ENCODE measurements at regions not wholly inside any gene's neighbourhood (a gene's known extent, or its start where the extent isn't known, plus 50 kb on each side); places are given as distances from the start of the nearest gene placed in this dataset.

GRCh38 chr18:25815659-25816058, 274.8 kb downstream of the SS18 start:
- Mint-ChIP-seq H3K4me1 (ENCODE audit: low read depth) (no peaks in the 10 kb centered on the region), H3K4me3 (no peak overlapping the region), H3K9me3 (no peaks in the 10 kb centered on the region), H3K36me3 (ENCODE audit: low read depth) (no peaks in the 10 kb centered on the region), H3K27ac (no peak overlapping the region), H3K27me3 (no peaks in the 10 kb centered on the region)
- intact Hi-C loops (cut with micrococcal nuclease): no loop called here

- Mint-ChIP-seq H3K27me3 (no peaks in the 10 kb centered on the region), H3K4me3 (no peak overlapping the region), H3K27ac (no peak overlapping the region), H3K4me1 (ENCODE audit: low read depth) (no peaks in the 10 kb centered on the region), H3K36me3 (ENCODE audit: low read depth) (no peaks in the 10 kb centered on the region), H3K9me3 (no peaks in the 10 kb centered on the region)
- intact Hi-C loops (cut with micrococcal nuclease): no loop called here
Measured at GRCh38 chr18:25814841-25815458, 275.5 kb downstream of the SS18 start.

GRCh38 chr18:25813110-25813509, 277.3 kb downstream of the SS18 start:
- Mint-ChIP-seq H3K36me3 (ENCODE audit: low read depth) (no peaks in the 10 kb centered on the region), H3K27ac (no peak overlapping the region), H3K27me3 (no peaks in the 10 kb centered on the region), H3K9me3 (no peaks in the 10 kb centered on the region), H3K4me1 (ENCODE audit: low read depth) (no peaks in the 10 kb centered on the region), H3K4me3 (no peak overlapping the region)
- intact Hi-C loops (cut with micrococcal nuclease): no loop called here

GRCh38 chr18:25810736-25811135, 279.7 kb downstream of the SS18 start:
- no peak overlapping the region for H3K4me3 Mint-ChIP-seq
- intact Hi-C loops (cut with micrococcal nuclease): no loop called here

GRCh38 chr18:25805939-25806338, 284.5 kb downstream of the SS18 start:
- Mint-ChIP-seq H3K4me1 (ENCODE audit: low read depth) (no peaks in the 10 kb centered on the region), H3K27ac (no peak overlapping the region), H3K27me3 (no peaks in the 10 kb centered on the region), H3K9me3 (peaks cover 13% of the 10 kb centered on the region), H3K4me3 (no peak overlapping the region), H3K36me3 (ENCODE audit: low read depth) (no peaks in the 10 kb centered on the region)
- intact Hi-C loops (cut with micrococcal nuclease): no loop called here

More at GRCh38 chr18:25810736-25811135, 279.7 kb downstream of the SS18 start:
- no peaks in the 10 kb centered on the region for H3K27me3 Mint-ChIP-seq
- H3K36me3 Mint-ChIP-seq (ENCODE audit: low read depth): no peaks in the 10 kb centered on the region
- no peaks in the 10 kb centered on the region for H3K9me3 Mint-ChIP-seq
- H3K4me1 Mint-ChIP-seq (ENCODE audit: low read depth): no peaks in the 10 kb centered on the region
- H3K27ac Mint-ChIP-seq: no peak overlapping the region

- no peaks in the 10 kb centered on the region for H3K36me3 Mint-ChIP-seq (ENCODE audit: low read depth)
- no peaks in the 10 kb centered on the region for H3K4me1 Mint-ChIP-seq (ENCODE audit: low read depth)
- H3K27me3 Mint-ChIP-seq: no peaks in the 10 kb centered on the region
- H3K9me3 Mint-ChIP-seq: peaks cover 19% of the 10 kb centered on the region
- no peak overlapping the region for H3K27ac Mint-ChIP-seq
- intact Hi-C loops (cut with micrococcal nuclease): no loop called here
- H3K4me3 Mint-ChIP-seq: no peak overlapping the region
Measured at GRCh38 chr18:25805323-25805722, 285.1 kb downstream of the SS18 start.

- Mint-ChIP-seq H3K4me1 (ENCODE audit: low read depth) (no peaks in the 10 kb centered on the region), H3K4me3 (no peak overlapping the region), H3K36me3 (ENCODE audit: low read depth) (no peaks in the 10 kb centered on the region), H3K27ac (no peak overlapping the region), H3K9me3 (peaks cover 20% of the 10 kb centered on the region), H3K27me3 (no peaks in the 10 kb centered on the region)
- intact Hi-C loops (cut with micrococcal nuclease): no loop called here
Measured at GRCh38 chr18:25799231-25799630, 291.2 kb downstream of the SS18 start.

- H3K4me1 Mint-ChIP-seq (ENCODE audit: low read depth): no peaks in the 10 kb centered on the region
- no peaks in the 10 kb centered on the region for H3K36me3 Mint-ChIP-seq (ENCODE audit: low read depth)
- intact Hi-C loops (cut with micrococcal nuclease): no loop called here
- H3K27me3 Mint-ChIP-seq: no peaks in the 10 kb centered on the region
- peaks cover 20% of the 10 kb centered on the region for H3K9me3 Mint-ChIP-seq
- no peak overlapping the region for H3K4me3 Mint-ChIP-seq
- no peak overlapping the region for H3K27ac Mint-ChIP-seq
Measured at GRCh38 chr18:25798046-25798445, 292.4 kb downstream of the SS18 start.

- Mint-ChIP-seq H3K27me3 (no peaks in the 10 kb centered on the region), H3K9me3 (no peaks in the 10 kb centered on the region), H3K4me3 (no peak overlapping the region), H3K4me1 (ENCODE audit: low read depth) (no peaks in the 10 kb centered on the region), H3K27ac (no peak overlapping the region), H3K36me3 (ENCODE audit: low read depth) (no peaks in the 10 kb centered on the region)
- intact Hi-C loops (cut with micrococcal nuclease): no loop called here
Measured at GRCh38 chr18:25795213-25795612, 295.2 kb downstream of the SS18 start.

GRCh38 chr18:25787276-25787675, 303.1 kb downstream of the SS18 start:
- Mint-ChIP-seq H3K4me3 (no peak overlapping the region), H3K9me3 (no peaks in the 10 kb centered on the region), H3K27me3 (no peaks in the 10 kb centered on the region), H3K27ac (no peak overlapping the region), H3K4me1 (ENCODE audit: low read depth) (no peaks in the 10 kb centered on the region), H3K36me3 (ENCODE audit: low read depth) (no peaks in the 10 kb centered on the region)
- intact Hi-C loops (cut with micrococcal nuclease): no loop called here

- H3K9me3 Mint-ChIP-seq: no peaks in the 10 kb centered on the region
- no peaks in the 10 kb centered on the region for H3K27me3 Mint-ChIP-seq
- H3K27ac Mint-ChIP-seq: no peak overlapping the region
- H3K36me3 Mint-ChIP-seq (ENCODE audit: low read depth): no peaks in the 10 kb centered on the region
- H3K4me1 Mint-ChIP-seq (ENCODE audit: low read depth): no peaks in the 10 kb centered on the region
- intact Hi-C loops (cut with micrococcal nuclease): no loop called here
- H3K4me3 Mint-ChIP-seq: no peak overlapping the region
Measured at GRCh38 chr18:25786758-25787157, 303.7 kb downstream of the SS18 start.

- no peaks in the 10 kb centered on the region for H3K36me3 Mint-ChIP-seq (ENCODE audit: low read depth)
- no peak overlapping the region for H3K27ac Mint-ChIP-seq
- peaks cover 1% of the 10 kb centered on the region for H3K9me3 Mint-ChIP-seq
- intact Hi-C loops (cut with micrococcal nuclease): no loop called here
- H3K4me1 Mint-ChIP-seq (ENCODE audit: low read depth): no peaks in the 10 kb centered on the region
- H3K4me3 Mint-ChIP-seq: no peak overlapping the region
- H3K27me3 Mint-ChIP-seq: no peaks in the 10 kb centered on the region
Measured at GRCh38 chr18:25780105-25780504, 310.3 kb downstream of the SS18 start.

GRCh38 chr18:25771796-25772195, 318.6 kb downstream of the SS18 start:
- no peaks in the 10 kb centered on the region for H3K36me3 Mint-ChIP-seq (ENCODE audit: low read depth)
- intact Hi-C loops (cut with micrococcal nuclease): no loop called here

GRCh38 chr18:25764777-25765176, 325.6 kb downstream of the SS18 start:
- no peak overlapping the region for H3K27ac Mint-ChIP-seq
- no peak overlapping the region for H3K4me3 Mint-ChIP-seq
- intact Hi-C loops (cut with micrococcal nuclease): no loop called here
- H3K27me3 Mint-ChIP-seq: no peaks in the 10 kb centered on the region
- no peaks in the 10 kb centered on the region for H3K4me1 Mint-ChIP-seq (ENCODE audit: low read depth)
- no peaks in the 10 kb centered on the region for H3K9me3 Mint-ChIP-seq
- no peaks in the 10 kb centered on the region for H3K36me3 Mint-ChIP-seq (ENCODE audit: low read depth)

More at GRCh38 chr18:25771796-25772195, 318.6 kb downstream of the SS18 start:
- H3K27ac Mint-ChIP-seq: no peak overlapping the region
- H3K27me3 Mint-ChIP-seq: no peaks in the 10 kb centered on the region
- no peaks in the 10 kb centered on the region for H3K4me1 Mint-ChIP-seq (ENCODE audit: low read depth)
- no peak overlapping the region for H3K4me3 Mint-ChIP-seq
- peaks cover 11% of the 10 kb centered on the region for H3K9me3 Mint-ChIP-seq

GRCh38 chr18:25759111-25759510, 331.3 kb downstream of the SS18 start:
- intact Hi-C loops (cut with micrococcal nuclease): no loop called here
- no peaks in the 10 kb centered on the region for H3K36me3 Mint-ChIP-seq (ENCODE audit: low read depth)
- H3K27me3 Mint-ChIP-seq: no peaks in the 10 kb centered on the region
- H3K27ac Mint-ChIP-seq: no peak overlapping the region
- H3K9me3 Mint-ChIP-seq: no peaks in the 10 kb centered on the region
- H3K4me1 Mint-ChIP-seq (ENCODE audit: low read depth): no peaks in the 10 kb centered on the region
- H3K4me3 Mint-ChIP-seq: no peak overlapping the region

Data from dendritic cell treated with granulocyte-macrophage colony-stimulating factor and Interleukin-4, amounts not matched to agents 40 ng/mL and 50 ng/mL, for 4 days (primary cell).